Neural cell (in vitro differentiated cells): ENCODE measurements at regions not wholly inside any gene's neighbourhood (a gene's known extent, or its start where the extent isn't known, plus 50 kb on each side); places are given as distances from the start of the nearest gene placed in this dataset.

Experiments
- H2AFZ ChIP-seq: fragments of 200-600, 300-800 bp; sonication (generic), shearing (Covaris generic); 2 replicates; pipeline ENCODE4 v1.6.0; 2014; ENCODE audit warnings: low read depth, mild to moderate bottlenecking, antibody characterized with exemption, low read length, moderate library complexity
- H3F3A ChIP-seq: fragments of 200-600 bp; shearing (Covaris generic); 2 replicates; pipeline ENCODE4 v1.6.1; 2016; ENCODE audit warnings: mild to moderate bottlenecking, moderate library complexity, mixed read lengths, antibody characterized with exemption, low read length; ENCODE audit not compliant: insufficient read depth, poor library complexity, severe bottlenecking
- H3K27ac ChIP-seq: fragments of 200-600, 300-800 bp; sonication (generic), shearing (Covaris generic); 2 replicates; pipeline ENCODE4 v1.5.1; 2014; ENCODE audit warnings: mild to moderate bottlenecking, low read length, moderate library complexity
- H3K27me3 ChIP-seq: fragments of 300-800, 200-600 bp; sonication (generic), shearing (Covaris generic); 2 replicates; pipeline ENCODE4 v1.6.0; 2014; ENCODE audit warnings: mild to moderate bottlenecking, low read depth, low read length, moderate library complexity; ENCODE audit not compliant: insufficient read depth
- H3K36me3 ChIP-seq: fragments of 300-800, 200-600 bp; sonication (generic), shearing (Covaris generic); 2 replicates; pipeline ENCODE4 v1.5.1; 2014; ENCODE audit warnings: mild to moderate bottlenecking, antibody characterized with exemption, low read length, moderate library complexity; ENCODE audit not compliant: insufficient read depth
- H3K4me2 ChIP-seq: fragments of 300-800, 200-600 bp; sonication (generic), shearing (Covaris generic); 2 replicates; pipeline ENCODE4 v1.6.0; 2014; ENCODE audit warnings: mild to moderate bottlenecking, low read length
- H3K4me3 ChIP-seq: fragments of 300-800, 200-600 bp; sonication (generic), shearing (Covaris generic); 2 replicates; pipeline ENCODE4 v1.5.1; 2014; ENCODE audit warnings: mild to moderate bottlenecking, low read length, moderate library complexity
- H3K79me2 ChIP-seq: fragments of 200-600 bp; shearing (Covaris generic); replicated peaks from 2 replicates; pipeline ENCODE4 v1.6.0; 2014; ENCODE audit warnings: mild to moderate bottlenecking, low read length, moderate library complexity; ENCODE audit not compliant: insufficient read depth
- H3K9ac ChIP-seq: fragments of 300-800, 200-600 bp; sonication (generic), shearing (Covaris generic); 2 replicates; pipeline ENCODE4 v1.6.1; 2016; ENCODE audit warnings: mild to moderate bottlenecking, low read length, mixed read lengths
- H3K9me2 ChIP-seq: fragments of 200-600 bp; shearing (Covaris generic); 2 replicates; pipeline ENCODE4 v1.6.1; 2016; ENCODE audit warnings: mild to moderate bottlenecking, low read length, mixed read lengths; ENCODE audit not compliant: insufficient read depth
- H3K9me3 ChIP-seq: fragments of 200-600, 300-800 bp; sonication (generic), shearing (Covaris generic); 2 replicates; pipeline ENCODE4 v1.6.1; 2016; ENCODE audit warnings: mild to moderate bottlenecking, mixed run types, low read length, moderate library complexity, mixed read lengths
- H4K20me1 ChIP-seq: fragments of 200-600 bp; shearing (Covaris generic); 2 replicates; pipeline ENCODE4 v1.6.1; 2016; ENCODE audit warnings: mild to moderate bottlenecking, mixed run types; ENCODE audit not compliant: insufficient read depth
- CTCF ChIP-seq: fragments of 450-650 bp; IDR thresholded peaks from 2 replicates; pipeline ENCODE4 v1.5.1; 2014; ENCODE audit warnings: antibody characterized with exemption, mild to moderate bottlenecking, moderate library complexity; ENCODE audit not compliant: poor library complexity, severe bottlenecking
- EP300 ChIP-seq: fragments of 450-650 bp; conservative IDR thresholded peaks from 2 replicates; pipeline ENCODE4 v1.6.1; 2014; ENCODE audit warnings: antibody characterized with exemption, mild to moderate bottlenecking, moderate library complexity; ENCODE audit not compliant: poor library complexity, severe bottlenecking
- EZH2 ChIP-seq: fragments of 200-600, 300-800 bp; shearing (Covaris generic), sonication (generic); IDR thresholded peaks from 2 replicates; pipeline ENCODE4 v1.6.1; 2014; ENCODE audit warnings: antibody characterized with exemption, low read length, borderline replicate concordance, mild to moderate bottlenecking; ENCODE audit not compliant: insufficient read depth, poor library complexity, severe bottlenecking
- MXI1 ChIP-seq: fragments of 450-650 bp; conservative IDR thresholded peaks from 2 replicates; pipeline ENCODE4 v1.6.1; 2014; ENCODE audit warnings: antibody characterized with exemption, mild to moderate bottlenecking; ENCODE audit not compliant: poor library complexity, severe bottlenecking
- POLR2AphosphoS5 ChIP-seq: IDR thresholded peaks from 2 replicates; pipeline ENCODE4 v1.6.1; 2012
- RAD21 ChIP-seq: fragments of 450-650 bp; conservative IDR thresholded peaks from 2 replicates; pipeline ENCODE4 v1.6.1; 2014; ENCODE audit warnings: antibody characterized with exemption, mild to moderate bottlenecking, moderate library complexity
- REST ChIP-seq: IDR thresholded peaks from 2 replicates; pipeline ENCODE4 v1.6.1; 2012; ENCODE audit warnings: borderline replicate concordance
- SMC3 ChIP-seq: fragments of 450-650 bp; conservative IDR thresholded peaks from 2 replicates; pipeline ENCODE4 v1.6.1; 2014; ENCODE audit warnings: antibody characterized with exemption, mild to moderate bottlenecking, moderate library complexity; ENCODE audit not compliant: poor library complexity
- TAF1 ChIP-seq: IDR thresholded peaks from 2 replicates; pipeline ENCODE4 v1.6.1; 2012; ENCODE audit warnings: low read depth

GRCh38 chr15:94673801-94674200 lies 442.4 kb downstream of the MCTP2 start:
- Histone ChIP-seq H3K4me2 (no peak overlapping the region), H3K9ac (no peak overlapping the region), H3K9me3 (no peaks in the 10 kb centered on the region), H2AFZ (no peak overlapping the region), H3K27ac (no peak overlapping the region), H4K20me1 (no peaks in the 10 kb centered on the region), H3K4me3 (no peak overlapping the region), H3K9me2 (no peaks in the 10 kb centered on the region), H3K79me2 (no peaks in the 10 kb centered on the region), H3F3A (no peaks in the 10 kb centered on the region), H3K36me3 (no peaks in the 10 kb centered on the region), H3K27me3 (no peaks in the 10 kb centered on the region)
- TF ChIP-seq TAF1 (no peak), RAD21 (no peak), POLR2AphosphoS5 (no peak), REST (no peak), CTCF (no peak), EZH2 (no peak), SMC3 (no peak), EP300 (no peak), MXI1 (no peak)

GRCh38 chr15:94674296-94674695 lies 442.9 kb downstream of the MCTP2 start:
- TF ChIP-seq RAD21 = no peak
- TF ChIP-seq MXI1 = no peak
- no peak for TF ChIP-seq POLR2AphosphoS5
- no peak for TF ChIP-seq EZH2
- TF ChIP-seq SMC3 = no peak
- no peak for TF ChIP-seq REST
- no peak for TF ChIP-seq TAF1
- no peak for TF ChIP-seq CTCF
- TF ChIP-seq EP300 = no peak
- Histone ChIP-seq H3K4me3 (no peak overlapping the region), H3K27ac (no peak overlapping the region), H3K4me2 (no peak overlapping the region), H3K9me3 (no peaks in the 10 kb centered on the region), H2AFZ (no peak overlapping the region), H3K9me2 (no peaks in the 10 kb centered on the region), H3K9ac (no peak overlapping the region), H3K36me3 (no peaks in the 10 kb centered on the region), H4K20me1 (no peaks in the 10 kb centered on the region), H3F3A (no peaks in the 10 kb centered on the region), H3K27me3 (no peaks in the 10 kb centered on the region), H3K79me2 (no peaks in the 10 kb centered on the region)
